IMR-90 (cell line): ENCODE measurements at regions not wholly inside any gene's neighbourhood (a gene's known extent, or its start where the extent isn't known, plus 50 kb on each side); places are given as distances from the start of the nearest gene placed in this dataset.

Experiments used
- ATAC-seq: fragments of 200-7000 bp; cut with Tn5 transposase; 2 replicates; pipeline ENCODE4 v1.9.1; 2020; ENCODE audit warnings: low read depth, mild to moderate bottlenecking, moderate library complexity
- BruUV-seq: library from RNA; stranded (reverse); fragments of 400-500 nt; replicated peaks from 2 replicates; lab custom pipeline; 2021; lab: Mats Ljungman, UMichigan
- CTCF ChIA-PET: fragments of 300-600 bp; formaldehyde crosslinking; extraction: SDS; loops from one replicate; lab custom pipeline; 2021; ENCODE audit warnings: antibody characterized with exemption; lab: Yijun Ruan, JAX
- POLR2A ChIA-PET: fragments of 300-600 bp; sonication (Branson Sonifier 250); formaldehyde crosslinking; loops from one replicate; lab custom pipeline; 2022; ENCODE audit warnings: antibody characterized with exemption; ENCODE audit not compliant: unreplicated experiment; lab: Charles Lee
- DNase-seq: peaks from one replicate; pipeline ENCODE4 v3.0.0; 2013
- H2AFZ ChIP-seq: replicated peaks from 2 replicates; pipeline ENCODE3; 2013; ENCODE audit warnings: low read length, mild to moderate bottlenecking; ENCODE audit not compliant: poor library complexity
- H2AK5ac ChIP-seq: 2 replicates; pipeline ENCODE4 v1.6.1; 2013; ENCODE audit warnings: low read depth, low read length, inconsistent platforms
- H2AK9ac ChIP-seq: replicated peaks from 2 replicates; pipeline ENCODE3; 2013; ENCODE audit warnings: mild to moderate bottlenecking, low read depth, low read length, moderate library complexity; ENCODE audit not compliant: poor library complexity
- H2BK120ac ChIP-seq: 2 replicates; pipeline ENCODE4 v1.6.1; 2013; ENCODE audit warnings: low read depth, low read length, inconsistent platforms
- H2BK15ac ChIP-seq: 3 replicates; pipeline ENCODE4 v1.6.1; 2013; ENCODE audit warnings: low read depth, low read length, inconsistent platforms
- H2BK20ac ChIP-seq: 2 replicates; pipeline ENCODE4 v1.6.1; 2013; ENCODE audit warnings: low read depth, mild to moderate bottlenecking, inconsistent platforms, low read length, moderate library complexity
- H2BK5ac ChIP-seq: 2 replicates; pipeline ENCODE4 v1.6.1; 2013; ENCODE audit warnings: mild to moderate bottlenecking, low read depth, low read length, inconsistent platforms; ENCODE audit not compliant: poor library complexity, severe bottlenecking
- H3K14ac ChIP-seq: replicated peaks from 2 replicates; pipeline ENCODE4 v1.6.1; 2013; ENCODE audit warnings: low read depth, low read length, inconsistent platforms
- H3K18ac ChIP-seq: 2 replicates; pipeline ENCODE4 v1.6.1; 2013; ENCODE audit warnings: low read depth, low read length, control low read depth
- H3K23ac ChIP-seq: 2 replicates; pipeline ENCODE4 v1.6.1; 2013; ENCODE audit warnings: low read depth, low read length, inconsistent platforms
- H3K27ac ChIP-seq: 2 replicates; pipeline ENCODE4 v1.5.1; 2013; ENCODE audit warnings: mild to moderate bottlenecking, control low read depth, low read length; ENCODE audit not compliant: insufficient read depth
- H3K27me3 ChIP-seq: 2 replicates; pipeline ENCODE4 v1.6.1; 2013; ENCODE audit warnings: low read length; ENCODE audit not compliant: control insufficient read depth, insufficient read depth
- H3K36me3 ChIP-seq: 2 replicates; pipeline ENCODE4 v1.6.1; 2013; ENCODE audit warnings: low read length, mixed read lengths; ENCODE audit not compliant: control insufficient read depth, insufficient read depth
- H3K4ac ChIP-seq: 2 replicates; pipeline ENCODE4 v1.6.1; 2013; ENCODE audit warnings: low read depth, low read length, inconsistent platforms
- H3K4me1 ChIP-seq: 2 replicates; pipeline ENCODE4 v1.6.1; 2013; ENCODE audit warnings: low read length, mixed read lengths; ENCODE audit not compliant: control insufficient read depth, insufficient read depth
- H3K4me2 ChIP-seq: 2 replicates; pipeline ENCODE4 v1.6.1; 2013; ENCODE audit warnings: low read depth, mild to moderate bottlenecking, control low read depth, low read length, moderate library complexity
- H3K4me3 ChIP-seq: 2 replicates; pipeline ENCODE4 v1.5.1; 2013; ENCODE audit warnings: low read depth, mild to moderate bottlenecking, control low read depth, low read length, moderate library complexity; ENCODE audit not compliant: insufficient read depth
- H3K56ac ChIP-seq: 2 replicates; pipeline ENCODE4 v1.6.1; 2013; ENCODE audit warnings: low read length, inconsistent platforms; ENCODE audit not compliant: insufficient read depth; ENCODE audit errors: extremely low read depth
- H3K79me1 ChIP-seq, 2 experiments: 2 replicates each; pipeline ENCODE4 v1.6.1; 2013; ENCODE audit warnings: low read length in 2 of 2, inconsistent platforms in 1 of 2, low read depth in 1 of 2
- H3K9ac ChIP-seq: 2 replicates; pipeline ENCODE4 v1.6.1; 2013; ENCODE audit warnings: low read depth, low read length, control low read depth
- H3K9me1 ChIP-seq: 2 replicates; pipeline ENCODE4 v1.6.1; 2013; ENCODE audit warnings: low read length, inconsistent platforms; ENCODE audit not compliant: insufficient read depth
- H3K9me3 ChIP-seq: 2 replicates; pipeline ENCODE4 v1.6.1; 2013; ENCODE audit warnings: low read length; ENCODE audit not compliant: control insufficient read depth, insufficient read depth
- H4K20me1 ChIP-seq: 2 replicates; pipeline ENCODE4 v1.6.1; 2013; ENCODE audit warnings: low read length, inconsistent platforms; ENCODE audit not compliant: insufficient read depth
- H4K5ac ChIP-seq: 2 replicates; pipeline ENCODE4 v1.6.1; 2013; ENCODE audit warnings: mild to moderate bottlenecking, low read depth, low read length, control low read depth
- H4K8ac ChIP-seq, 2 experiments: 2 replicates each; pipeline ENCODE4 v1.6.1; 2013; ENCODE audit warnings: low read depth in 2 of 2, low read length in 2 of 2, control low read depth in 1 of 2, inconsistent platforms in 1 of 2
- H4K91ac ChIP-seq: 2 replicates; pipeline ENCODE4 v1.6.1; 2013; ENCODE audit warnings: low read depth, low read length, inconsistent platforms; ENCODE audit not compliant: insufficient read depth
- BHLHE40 ChIP-seq: fragments of 150-350 bp; IDR thresholded peaks from 2 replicates; pipeline ENCODE4 v1.6.1; 2016; ENCODE audit warnings: mild to moderate bottlenecking, low read depth, low read length
- CEBPB ChIP-seq: IDR thresholded peaks from 2 replicates; pipeline ENCODE4 v1.6.1; 2012; ENCODE audit warnings: low read depth, low read length, improper control_type of control experiment
- CHD1 ChIP-seq: IDR thresholded peaks from 2 replicates; pipeline ENCODE4 v1.6.1; 2012; ENCODE audit warnings: low read depth, low read length, improper control_type of control experiment
- CTCF ChIP-seq: conservative IDR thresholded peaks from 2 replicates; pipeline ENCODE4 v1.5.1; 2012; ENCODE audit warnings: mild to moderate bottlenecking, low read depth, low read length, improper control_type of control experiment
- ELK1 ChIP-seq: fragments of 150-350 bp; IDR thresholded peaks from 2 replicates; pipeline ENCODE4 v1.6.1; 2016; ENCODE audit warnings: low read depth, mild to moderate bottlenecking, low read length, moderate library complexity, borderline replicate concordance
- FOS ChIP-seq: fragments of 150-350 bp; IDR thresholded peaks from 2 replicates; pipeline ENCODE4 v1.6.1; 2016; ENCODE audit warnings: low read depth, low read length
- MAFK ChIP-seq: IDR thresholded peaks from 2 replicates; pipeline ENCODE4 v1.6.1; 2012; ENCODE audit warnings: low read depth, low read length, improper control_type of control experiment
- MAZ ChIP-seq: IDR thresholded peaks from 2 replicates; pipeline ENCODE4 v1.6.1; 2012; ENCODE audit warnings: low read depth, mild to moderate bottlenecking, low read length, improper control_type of control experiment, moderate library complexity, borderline replicate concordance
- MXI1 ChIP-seq: IDR thresholded peaks from 2 replicates; pipeline ENCODE4 v1.6.1; 2012; ENCODE audit warnings: low read depth, mild to moderate bottlenecking, low read length, moderate library complexity, borderline replicate concordance
- NFE2L2 ChIP-seq: fragments of 150-350 bp; IDR thresholded peaks from 2 replicates; pipeline ENCODE4 v1.6.1; 2016; ENCODE audit warnings: low read depth, mild to moderate bottlenecking, low read length
- POLR2A ChIP-seq: IDR thresholded peaks from 2 replicates; pipeline ENCODE4 v1.6.1; 2012; ENCODE audit warnings: mild to moderate bottlenecking, low read depth, low read length
- RAD21 ChIP-seq: IDR thresholded peaks from 2 replicates; pipeline ENCODE4 v1.6.1; 2012; ENCODE audit warnings: low read length, improper control_type of control experiment
- RCOR1 ChIP-seq: IDR thresholded peaks from 2 replicates; pipeline ENCODE4 v1.6.1; 2012; ENCODE audit warnings: mild to moderate bottlenecking, low read length, improper control_type of control experiment; ENCODE audit not compliant: insufficient replicate concordance
- RFX5 ChIP-seq: IDR thresholded peaks from 2 replicates; pipeline ENCODE4 v1.8.0; 2012; ENCODE audit warnings: low read depth, mild to moderate bottlenecking, low read length, moderate library complexity
- SMC3 ChIP-seq: fragments of 150-350 bp; IDR thresholded peaks from 2 replicates; pipeline ENCODE4 v1.6.1; 2016; ENCODE audit warnings: low read depth, mild to moderate bottlenecking, antibody characterized with exemption, low read length, moderate library complexity
- USF2 ChIP-seq: fragments of 150-350 bp; IDR thresholded peaks from 2 replicates; pipeline ENCODE4 v1.6.1; 2017; ENCODE audit warnings: mild to moderate bottlenecking, antibody characterized with exemption, low read length, low read depth
- WGBS, 2 experiments: methylation state at CpG; one replicate each; pipeline versions ENCODE4 v1.1.5 to v1.1.7; 2013; ENCODE audit warnings: missing lambda C conversion rate in 2 of 2; ENCODE audit not compliant: insufficient read length in 1 of 2; ENCODE audit errors: extremely low coverage in 2 of 2; 5-methylcytosine and 5-hydroxymethylcytosine counted together
- dilution Hi-C: fragments of 300-500 bp; cut with HindIII; formaldehyde crosslinking; loops from one replicate; pipeline ENCODE4 v1.14.3; 2018; ENCODE audit warnings: low sequenced_read_pairs; ENCODE audit not compliant: unreplicated experiment
- in situ Hi-C: fragments of 300-500 bp; cut with MboI; formaldehyde crosslinking; loops from 3 replicates; pipeline ENCODE4 v1.14.3; 2019; ENCODE audit warnings: low sequenced_read_pairs, inconsistent platforms, mixed read lengths
- intact Hi-C: fragments of 100-400 bp; cut with micrococcal nuclease; formaldehyde crosslinking; loops from 2 replicates; pipeline ENCODE4 v1.10.0; 2022

- CTCF ChIA-PET = no interaction called here
- H2AK9ac ChIP-seq = no peak overlapping the region
These were observed 200.1 kb downstream of the MZT1 start for GRCh38 chr13:72527333-72527732.

More at GRCh38 chr13:72527333-72527732, 200.1 kb downstream of the MZT1 start:
- H3K9me1 ChIP-seq = no peaks in the 10 kb centered on the region
- POLR2A ChIA-PET = no interaction called here
- no peak overlapping the region for H4K5ac ChIP-seq
- BruUV-seq = no TSS peak
- no peaks in the 10 kb centered on the region for H3K27me3 ChIP-seq
- H2BK5ac ChIP-seq = no peak overlapping the region
- no peak for DNase-seq
- no peaks in the 10 kb centered on the region for H3K4me1 ChIP-seq
- no peak overlapping the region for H3K4ac ChIP-seq
- no CpG with 5 or more reads among the region's 2 CpGs for WGBS, 2 experiments
- TF ChIP-seq MAZ = no peak
- TF ChIP-seq FOS = no peak
- no peak for TF ChIP-seq SMC3
- no peak for TF ChIP-seq RFX5
- TF ChIP-seq CTCF = no peak
- TF ChIP-seq NFE2L2 = no peak
- no peak for TF ChIP-seq MAFK
- no peak for TF ChIP-seq MXI1
- no peak for TF ChIP-seq ELK1
- no peak for TF ChIP-seq POLR2A
- TF ChIP-seq RCOR1 = no peak
- no peak for TF ChIP-seq CEBPB
- TF ChIP-seq BHLHE40 = no peak
- TF ChIP-seq CHD1 = no peak
- no peak for TF ChIP-seq RAD21
- no peak for TF ChIP-seq USF2
- no peak overlapping the region for H3K4me3 ChIP-seq
- no peak overlapping the region for H4K91ac ChIP-seq
- in situ Hi-C loops (no loop called here), intact Hi-C loops (no loop called here), dilution Hi-C loops (no loop called here)
- H4K8ac ChIP-seq = no peak overlapping the region
- H3K56ac ChIP-seq = no peak overlapping the region
- peaks cover 2% of the 10 kb centered on the region; the same call in 1 of the 2 replicates for H3K9me3 ChIP-seq
- no peak overlapping the region for H2BK120ac ChIP-seq
- H2BK15ac ChIP-seq = no peak overlapping the region
- no peak overlapping the region for H3K18ac ChIP-seq
- H2AK5ac ChIP-seq = no peak overlapping the region
- no peak overlapping the region for H2BK20ac ChIP-seq
- no peak for ATAC-seq
- no peak overlapping the region for H3K23ac ChIP-seq
- no peaks in the 10 kb centered on the region for H3K79me1 ChIP-seq
- H3K36me3 ChIP-seq = no peaks in the 10 kb centered on the region
- no peak overlapping the region for H3K9ac ChIP-seq
- no peak overlapping the region for H3K14ac ChIP-seq
- no peak overlapping the region for H2AFZ ChIP-seq
- no peaks in the 10 kb centered on the region for H4K20me1 ChIP-seq
- H3K27ac ChIP-seq = no peak overlapping the region
- H3K4me2 ChIP-seq = no peak overlapping the region
